HG02763 (cell line): ENCODE measurements at regions not wholly inside any gene's neighbourhood (a gene's known extent, or its start where the extent isn't known, plus 50 kb on each side); places are given as distances from the start of the nearest gene placed in this dataset.
A peak's percentile ranks its signal among the peaks of the same experiment; 100 is the strongest.

Experiments used
- ATAC-seq: cut with Tn5 transposase; IDR thresholded peaks from one replicate; pipeline ENCODE4 v1.9.1; 2021; ENCODE audit warnings: mild to moderate bottlenecking, moderate library complexity; ENCODE audit not compliant: unreplicated experiment

- no peak for ATAC-seq
Measured at GRCh38 chr6:104579310-104579863, 280.3 kb downstream of the HACE1 start.

DNA sequence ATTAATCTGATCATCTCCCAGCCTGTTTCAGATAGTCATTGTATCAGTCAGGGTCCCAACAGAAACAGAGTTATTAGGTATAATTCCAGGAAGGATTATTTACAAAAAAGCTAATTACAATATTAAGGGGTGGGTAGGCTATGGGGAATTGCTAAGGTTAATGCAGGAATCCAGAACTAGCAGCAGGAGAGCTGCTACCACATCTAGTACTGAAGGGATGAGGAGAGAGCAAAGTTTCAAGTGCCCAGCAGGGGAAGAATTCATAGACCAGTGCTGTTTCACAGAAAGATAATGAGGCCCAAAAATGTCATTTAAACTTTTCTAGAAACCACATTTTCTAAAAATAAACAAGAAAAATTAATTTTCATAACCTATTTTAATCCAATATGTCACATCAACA, 284.2 kb downstream of the HACE1 start:
- ATAC-seq = no peak

DNA sequence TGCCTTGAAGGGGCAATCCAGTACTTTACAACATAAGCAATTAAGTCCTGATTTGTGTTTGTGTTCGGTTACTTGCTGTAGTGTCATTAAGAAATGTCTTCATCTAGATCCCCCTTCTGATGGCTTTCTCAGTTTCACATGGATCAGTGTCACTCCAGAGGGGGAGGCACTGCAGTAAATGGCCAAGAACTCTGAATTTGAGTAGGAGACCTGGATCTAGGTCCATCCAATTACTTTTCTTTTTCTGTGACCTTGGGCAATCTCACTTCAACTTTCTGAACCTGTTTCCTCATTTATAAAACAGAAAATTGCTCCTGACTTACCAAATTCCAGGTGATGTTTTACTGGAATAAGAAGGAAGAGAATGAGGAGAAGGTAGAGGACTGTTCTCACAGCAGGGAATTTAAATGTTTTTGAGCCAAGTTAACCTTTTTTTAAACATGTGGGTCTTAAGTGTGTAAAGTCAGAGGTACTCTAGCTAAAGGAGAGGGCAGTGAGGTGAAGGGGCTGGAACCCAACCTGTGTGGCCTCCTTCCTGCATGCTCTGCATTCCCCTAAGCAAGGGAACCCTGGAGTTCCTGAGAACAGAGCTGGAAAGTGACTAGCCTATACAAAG, 285.5 kb downstream of the HACE1 start:
- no peak for ATAC-seq

GRCh38 chr6:104573350-104573749, 286.4 kb downstream of the HACE1 start:
- no peak for ATAC-seq

DNA sequence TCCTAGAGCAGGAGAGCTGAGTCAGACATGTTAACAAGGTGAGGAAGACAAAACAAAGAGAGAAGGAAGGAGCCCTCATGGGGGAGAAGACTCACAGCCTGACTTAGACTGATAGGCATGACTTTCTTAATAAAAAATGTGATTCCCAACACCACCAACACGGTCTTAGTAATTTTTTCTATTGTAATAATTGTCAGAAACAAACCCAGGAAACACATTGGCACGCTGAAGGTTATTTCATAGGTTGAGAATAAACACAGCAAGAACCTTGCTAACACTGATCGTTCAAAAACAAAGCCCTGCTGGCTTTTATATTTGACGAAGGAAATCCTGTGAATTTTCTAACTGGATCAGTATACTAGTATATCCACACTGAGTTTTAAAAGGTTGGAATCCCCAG, 286.8 kb downstream of the HACE1 start:
- ATAC-seq = no peak

DNA sequence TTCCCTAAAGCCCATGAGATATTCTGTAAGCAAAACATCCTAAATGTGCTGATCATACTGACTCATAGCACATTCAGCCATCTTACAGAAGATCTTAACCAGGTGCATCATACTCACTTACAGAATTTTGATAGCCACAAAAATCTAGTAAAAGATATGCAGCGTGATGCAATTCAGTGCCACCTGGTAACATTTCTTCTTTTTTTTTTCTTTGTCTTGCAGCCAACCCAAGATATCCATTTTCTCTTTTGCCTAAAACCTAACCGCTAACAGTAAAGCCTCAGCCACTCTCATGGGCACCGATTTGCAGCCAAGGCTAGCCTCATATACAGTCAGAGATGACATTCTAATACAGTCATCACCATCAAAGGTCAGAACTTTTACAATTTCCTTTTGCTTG, 293.3 kb downstream of the HACE1 start:
- ATAC-seq = no peak

DNA sequence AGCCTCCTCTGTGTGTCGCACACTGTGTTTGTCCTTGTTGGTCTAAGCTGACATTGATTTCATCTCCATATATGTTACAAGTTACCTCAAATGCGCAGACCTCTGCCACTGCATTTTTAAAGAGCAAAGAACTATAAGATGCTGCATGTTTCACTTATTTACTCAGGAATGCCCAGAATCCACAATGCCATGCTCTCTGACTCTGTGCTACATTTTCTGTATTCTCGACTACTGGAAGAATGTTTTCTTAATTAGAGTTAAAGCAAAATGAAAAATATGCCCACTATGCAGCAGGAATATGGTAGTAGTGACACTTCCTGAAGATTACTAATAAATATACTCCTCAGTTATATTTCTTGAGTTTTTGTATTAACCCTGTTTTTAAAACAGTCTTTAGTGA, 296.4 kb downstream of the HACE1 start:
- ATAC-seq = no peak

GRCh38 chr6:104559435-104560202, 300.1 kb downstream of the HACE1 start:
- ATAC-seq = no peak

DNA sequence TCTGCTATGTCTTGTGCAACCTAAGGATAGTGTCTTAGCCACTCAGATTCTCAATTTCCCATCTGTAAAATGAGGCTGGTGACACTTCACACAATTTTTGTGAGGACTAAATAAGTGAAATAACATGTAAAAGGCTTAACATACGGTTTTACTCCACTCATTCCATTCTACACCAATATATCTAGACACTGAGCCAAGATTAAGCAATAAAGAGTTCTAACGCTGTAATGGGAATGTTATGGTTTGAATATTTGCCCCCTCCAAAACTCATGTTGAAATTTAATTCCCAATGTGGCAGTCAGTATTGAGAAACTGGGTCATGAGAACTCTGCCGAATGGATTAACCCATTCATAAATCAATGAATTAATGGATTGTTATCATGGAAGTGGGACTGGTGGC, 301.0 kb downstream of the HACE1 start:
- ATAC-seq = no peak

- ATAC-seq = no peak
Measured at GRCh38 chr6:104548297-104548696, 311.4 kb downstream of the HACE1 start.

- ATAC-seq = no peak
Measured at GRCh38 chr6:104541411-104541810, 318.3 kb downstream of the HACE1 start.

GRCh38 chr6:104540743-104541142, 319.0 kb downstream of the HACE1 start:
- ATAC-seq = no peak

- ATAC-seq = no peak
Measured at GRCh38 chr6:104539173-104539572, 320.5 kb downstream of the HACE1 start.

- no peak for ATAC-seq
Measured at GRCh38 chr6:104537872-104538271, 321.8 kb downstream of the HACE1 start.

- ATAC-seq = no peak
Measured at GRCh38 chr6:104537180-104537579, 322.5 kb downstream of the HACE1 start.

GRCh38 chr6:104532462-104532861, 327.3 kb downstream of the HACE1 start:
- no peak for ATAC-seq

DNA sequence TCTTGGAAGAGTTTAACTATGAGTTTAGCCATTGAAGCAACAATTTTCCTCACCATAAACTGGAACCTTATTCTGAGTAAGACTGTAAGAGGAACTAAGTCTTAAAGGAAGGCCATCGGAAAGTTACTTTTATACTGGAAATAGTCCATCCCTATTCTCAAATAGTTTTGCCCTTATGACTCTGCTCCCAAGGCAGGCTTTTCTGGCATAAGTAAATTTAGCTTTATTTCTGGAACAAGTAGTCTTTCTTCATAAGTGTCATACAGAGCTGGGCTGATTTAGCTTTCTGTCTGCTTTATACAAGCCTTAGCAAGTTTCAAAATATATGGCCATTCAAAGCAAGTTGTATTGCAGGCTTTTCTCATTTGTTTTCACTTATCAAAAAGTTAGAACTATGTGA, 328.1 kb downstream of the HACE1 start:
- no peak for ATAC-seq

DNA sequence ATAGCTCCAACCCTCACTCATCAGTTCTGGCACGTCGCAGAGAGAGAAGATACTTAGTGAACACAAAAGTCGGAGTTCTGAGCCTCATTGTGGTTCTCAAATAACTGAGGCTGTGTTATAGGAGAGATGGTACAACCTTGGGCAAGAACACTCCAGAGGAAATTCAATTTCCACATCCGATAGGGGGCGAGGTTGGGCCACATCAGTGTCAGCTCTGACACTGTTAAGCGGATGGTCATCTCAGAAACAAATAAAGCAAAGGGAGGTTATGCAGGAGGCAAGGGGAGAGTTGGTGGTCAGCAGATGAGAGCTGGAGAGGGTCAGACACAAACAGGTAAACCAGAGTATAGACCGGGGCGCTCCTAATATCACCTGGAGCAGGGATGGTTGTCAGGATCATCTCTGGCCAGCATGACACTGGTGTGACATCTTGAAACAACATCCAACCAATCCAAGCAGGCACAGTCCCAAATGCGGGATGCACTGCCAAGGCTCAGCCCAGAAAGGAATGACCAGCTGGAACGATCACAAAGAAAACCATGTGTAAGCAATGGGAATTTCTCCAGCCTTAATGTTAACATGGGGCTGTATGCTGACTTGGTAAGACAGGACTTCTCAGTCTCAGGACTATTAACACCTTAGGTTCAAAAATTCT, 331.8 kb downstream of the HACE1 start:
- ATAC-seq = no peak

DNA sequence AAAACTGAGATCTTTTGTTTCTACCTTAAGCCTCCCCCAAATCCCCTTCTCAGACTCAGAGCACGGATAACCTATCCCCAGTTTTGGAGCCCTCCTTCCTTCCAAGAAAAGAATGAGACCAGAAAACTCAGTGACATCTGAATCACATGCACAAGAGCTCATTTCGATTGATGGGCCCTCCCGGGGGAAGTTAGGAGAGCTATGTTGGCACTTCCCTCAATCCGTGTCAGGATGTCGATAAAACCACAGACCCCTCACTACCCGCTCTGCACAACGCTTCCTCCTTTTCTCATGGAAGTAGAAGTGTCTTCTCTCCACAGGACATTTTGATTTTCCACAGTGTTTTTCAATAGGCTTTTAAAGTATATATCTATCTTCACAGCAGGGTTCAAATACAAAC, 332.4 kb downstream of the HACE1 start:
- no peak for ATAC-seq

DNA sequence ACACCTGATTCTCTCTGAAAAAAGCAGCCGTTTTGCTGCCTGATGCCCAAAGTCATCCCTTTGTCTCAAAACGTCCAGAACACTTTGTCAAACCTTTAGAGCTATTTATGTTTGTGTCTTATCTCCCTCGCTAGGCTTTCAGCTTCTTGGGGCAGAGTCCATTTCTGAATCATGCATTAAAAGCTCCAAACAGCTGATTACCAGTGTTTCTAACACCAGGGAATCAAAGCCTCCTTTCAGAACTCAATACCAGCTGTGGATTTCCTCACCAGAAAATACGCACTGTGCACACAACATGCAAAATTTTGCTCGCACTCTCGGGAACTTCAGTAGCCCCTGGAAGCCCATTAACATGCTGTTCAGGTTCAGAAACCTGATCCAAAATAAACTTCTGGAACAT, 333.3 kb downstream of the HACE1 start:
- ATAC-seq = no peak

- peak; percentile 98 for ATAC-seq
Measured at GRCh38 chr6:104525677-104526322, 333.9 kb downstream of the HACE1 start.
